ENCODE measurements at regions not wholly inside any gene's neighbourhood (a gene's known extent, or its start where the extent isn't known, plus 50 kb on each side); places are given as distances from the start of the nearest gene placed in this dataset.

GRCh38 chr20:57763235-57763595, 53.4 kb upstream of the PMEPA1 start:
- ChIA-PET POLR2A (no interaction called here), CTCF (ENCODE audit: unreplicated experiment) (interaction anchor here (0.6 kb wide), 1 partner anchor 281 kb away, joined by 3 read pairs; no protein-coding TSS in a partner anchor)
- Histone ChIP-seq H3K27ac (ENCODE audit: low read depth, low read length, poor library complexity, severe bottlenecking) (no peak overlapping the region), H3K79me2 (ENCODE audit: insufficient read depth, low read depth, low read length) (no peaks in the 10 kb centered on the region), H3K4me2 (ENCODE audit: low read length) (no peak overlapping the region), H3K4me3 (ENCODE audit: low read depth, low read length, poor library complexity, severe bottlenecking) (no peak overlapping the region), H2AFZ (ENCODE audit: low read length) (no peak overlapping the region), H3K9me2 (ENCODE audit: insufficient read depth, low read length) (no peaks in the 10 kb centered on the region), H4K20me1 (ENCODE audit: insufficient read depth, low read length) (no peaks in the 10 kb centered on the region), H3K4me1 (ENCODE audit: insufficient read depth, low read length, poor library complexity, severe bottlenecking) (no peaks in the 10 kb centered on the region), H3K9me3 (ENCODE audit: low read length) (no peaks in the 10 kb centered on the region), H3K36me3 (ENCODE audit: insufficient read depth, low read length) (no peaks in the 10 kb centered on the region)
- DNase-seq (ENCODE audit: low spot score): no peak
- TF ChIP-seq CTCF (conservative IDR thresholded peaks at IDR 0.05; ENCODE audit: low read length): no peak
- intact Hi-C loops (cut with micrococcal nuclease; ENCODE audit: unreplicated experiment): no loop called here
- BruUV-seq (replicated peaks): no TSS peak

- no TSS peak for BruUV-seq (replicated peaks)
- Histone ChIP-seq H3K4me2 (ENCODE audit: low read length) (no peak overlapping the region), H3K9me3 (ENCODE audit: low read length) (no peaks in the 10 kb centered on the region), H2AFZ (ENCODE audit: low read length) (no peak overlapping the region), H3K36me3 (ENCODE audit: insufficient read depth, low read length) (no peaks in the 10 kb centered on the region), H4K20me1 (ENCODE audit: insufficient read depth, low read length) (no peaks in the 10 kb centered on the region), H3K4me1 (ENCODE audit: insufficient read depth, low read length, poor library complexity, severe bottlenecking) (no peaks in the 10 kb centered on the region), H3K79me2 (ENCODE audit: insufficient read depth, low read depth, low read length) (no peaks in the 10 kb centered on the region), H3K4me3 (ENCODE audit: low read depth, low read length, poor library complexity, severe bottlenecking) (no peak overlapping the region), H3K27ac (ENCODE audit: low read depth, low read length, poor library complexity, severe bottlenecking) (no peak overlapping the region), H3K9me2 (ENCODE audit: insufficient read depth, low read length) (no peaks in the 10 kb centered on the region)
- ChIA-PET CTCF (ENCODE audit: unreplicated experiment) (interaction anchor here (0.6 to 1.0 kb wide), 2 partner anchors 282 to 515 kb away, joined by 3 to 4 read pairs; no protein-coding TSS in a partner anchor), POLR2A (no interaction called here)
- intact Hi-C loops (cut with micrococcal nuclease; ENCODE audit: unreplicated experiment): no loop called here
- no peak for DNase-seq (ENCODE audit: low spot score)
- TF ChIP-seq EZH2phosphoT487 (IDR thresholded peaks at IDR 0.05; ENCODE audit: borderline replicate concordance, low read depth, low read length): no peak
Measured at GRCh38 chr20:57762531-57763234, 52.9 kb upstream of the PMEPA1 start.

- H4K20me1 ChIP-seq (ENCODE audit: insufficient read depth, low read length): no peaks in the 10 kb centered on the region
- no peaks in the 10 kb centered on the region for H3K9me2 ChIP-seq (ENCODE audit: insufficient read depth, low read length)
- no peaks in the 10 kb centered on the region for H3K79me2 ChIP-seq (ENCODE audit: insufficient read depth, low read depth, low read length)
- H2AFZ ChIP-seq (ENCODE audit: low read length): no peak overlapping the region; the same call in 1 of the 2 replicates
- DNase-seq (ENCODE audit: low spot score): no peak
- no peak overlapping the region for H3K4me3 ChIP-seq (ENCODE audit: low read depth, low read length, poor library complexity, severe bottlenecking)
- POLR2A ChIA-PET: no interaction called here
- CTCF ChIA-PET (ENCODE audit: unreplicated experiment): no interaction called here
- BruUV-seq (replicated peaks): no TSS peak
- TF ChIP-seq EZH2phosphoT487 (IDR thresholded peaks at IDR 0.05; ENCODE audit: borderline replicate concordance, low read depth, low read length) (no peak), CTCF (conservative IDR thresholded peaks at IDR 0.05; ENCODE audit: low read length) (no peak)
- no peaks in the 10 kb centered on the region for H3K9me3 ChIP-seq (ENCODE audit: low read length)
- intact Hi-C loops (cut with micrococcal nuclease; ENCODE audit: unreplicated experiment): no loop called here
- no peak overlapping the region for H3K4me2 ChIP-seq (ENCODE audit: low read length)
- H3K27ac ChIP-seq (ENCODE audit: low read depth, low read length, poor library complexity, severe bottlenecking): no peak overlapping the region
- H3K4me1 ChIP-seq (ENCODE audit: insufficient read depth, low read length, poor library complexity, severe bottlenecking): no peaks in the 10 kb centered on the region
- H3K36me3 ChIP-seq (ENCODE audit: insufficient read depth, low read length): no peaks in the 10 kb centered on the region
Measured at GRCh38 chr20:57761413-57761734, 51.6 kb upstream of the PMEPA1 start.

All from OCI-LY7 (cell line).